GM18870 (cell line): ENCODE measurements at regions not wholly inside any gene's neighbourhood (a gene's known extent, or its start where the extent isn't known, plus 50 kb on each side); places are given as distances from the start of the nearest gene placed in this dataset.
"Not testable (repeated sequence)": the region's sequence is repeated elsewhere in the genome, so short reads cannot be mapped to it uniquely, and the experiment has no call there.

Experiments used
- ATAC-seq: cut with Tn5 transposase; IDR thresholded peaks from one replicate; pipeline ENCODE4 v1.9.1; 2021; ENCODE audit warnings: moderate library complexity; ENCODE audit not compliant: unreplicated experiment

DNA sequence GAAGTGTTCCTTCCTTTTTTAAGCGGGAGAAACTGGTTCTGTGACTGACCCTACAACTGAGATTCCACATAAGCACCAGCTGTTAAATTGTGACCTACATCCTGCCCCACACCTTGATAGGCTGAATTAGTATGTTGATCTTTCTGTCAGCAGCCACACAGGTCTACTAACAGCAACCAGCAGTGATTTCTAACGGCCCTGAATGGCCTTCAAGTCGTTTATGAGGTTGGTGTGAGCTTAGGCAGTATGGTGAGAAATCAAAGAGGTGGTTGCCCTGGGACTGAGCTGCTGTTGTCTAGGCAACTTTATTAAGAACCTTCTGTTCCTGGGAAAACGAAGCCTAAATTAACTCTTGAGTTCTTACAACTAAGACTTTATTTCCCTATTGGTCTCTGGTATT, 197.2 kb upstream of the FSHR start:
- ATAC-seq = no peak

DNA sequence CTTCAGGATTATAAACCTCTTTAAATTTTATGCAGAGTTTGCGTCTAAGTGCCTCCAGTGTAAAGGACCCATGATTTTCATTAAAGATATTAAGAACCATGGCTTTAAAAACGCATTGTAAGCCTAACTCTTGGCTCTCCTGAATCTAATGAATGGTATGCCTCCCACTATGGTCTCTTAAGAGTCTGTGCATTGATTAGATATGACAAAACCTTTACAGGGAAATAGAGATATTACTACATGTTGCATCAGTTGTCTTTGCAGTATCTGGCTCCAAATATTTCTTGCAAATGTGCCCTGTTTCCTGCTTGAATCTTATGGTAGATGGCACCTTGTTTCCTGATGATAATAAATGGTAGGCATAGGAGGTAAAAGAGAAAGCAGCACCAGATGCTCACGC, 189.3 kb upstream of the FSHR start:
- ATAC-seq = no peak

DNA sequence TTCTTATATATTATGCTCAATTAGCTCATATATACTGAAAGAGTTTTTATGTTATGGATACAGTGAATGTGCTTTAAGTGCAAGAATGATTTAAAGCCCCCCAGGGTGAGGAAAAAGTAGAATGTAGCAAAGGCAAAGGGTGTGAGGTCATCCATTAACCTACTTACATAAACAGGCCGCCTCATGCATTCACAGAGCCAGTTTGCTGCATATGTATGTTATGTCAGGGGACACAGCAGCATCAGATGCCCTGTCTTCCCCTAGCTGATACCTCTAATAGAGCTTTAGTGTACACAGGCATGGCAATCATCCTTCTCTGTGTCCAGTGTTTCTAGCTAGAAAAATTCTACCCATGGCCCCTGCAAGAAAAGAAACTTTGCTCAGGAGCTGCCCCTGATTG, 187.8 kb upstream of the FSHR start:
- ATAC-seq = no peak

DNA sequence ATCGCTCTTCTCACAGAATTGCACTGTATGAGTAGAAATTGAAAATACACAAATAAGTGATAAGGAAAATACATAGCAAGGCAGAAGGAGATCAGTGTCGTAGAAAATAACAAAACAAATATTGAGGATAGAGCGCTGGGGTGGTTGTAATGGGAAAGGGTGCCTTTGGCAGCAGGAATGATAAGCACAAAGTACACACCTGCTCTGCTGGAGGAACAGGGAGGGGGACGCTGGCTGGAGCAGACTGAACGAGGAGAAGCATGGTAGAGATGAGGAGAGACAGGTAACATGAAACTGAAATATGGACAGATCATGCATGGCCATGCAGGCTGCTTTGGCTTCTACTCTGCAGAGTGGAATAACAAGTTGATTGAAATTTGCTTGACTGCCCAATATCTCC, 181.2 kb upstream of the FSHR start:
- no peak for ATAC-seq

DNA sequence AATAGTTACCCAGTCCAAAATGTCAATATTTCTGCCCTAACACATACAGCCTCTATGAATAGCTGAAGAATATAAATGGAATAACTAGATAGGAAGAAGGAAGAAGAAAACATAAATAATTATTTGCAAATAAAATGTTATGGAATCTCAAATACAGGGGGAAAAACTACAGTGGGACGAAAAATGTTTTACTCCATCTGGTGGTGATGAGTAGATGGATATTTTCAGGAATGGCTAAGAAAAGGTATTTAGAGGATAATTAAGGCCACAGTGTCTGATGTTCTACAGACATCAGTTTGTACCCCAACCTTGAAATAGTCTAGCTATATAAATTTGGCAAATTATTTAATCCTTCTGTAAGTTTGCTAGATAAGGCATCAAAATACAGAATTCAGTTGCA, 178.1 kb upstream of the FSHR start:
- no peak for ATAC-seq

DNA sequence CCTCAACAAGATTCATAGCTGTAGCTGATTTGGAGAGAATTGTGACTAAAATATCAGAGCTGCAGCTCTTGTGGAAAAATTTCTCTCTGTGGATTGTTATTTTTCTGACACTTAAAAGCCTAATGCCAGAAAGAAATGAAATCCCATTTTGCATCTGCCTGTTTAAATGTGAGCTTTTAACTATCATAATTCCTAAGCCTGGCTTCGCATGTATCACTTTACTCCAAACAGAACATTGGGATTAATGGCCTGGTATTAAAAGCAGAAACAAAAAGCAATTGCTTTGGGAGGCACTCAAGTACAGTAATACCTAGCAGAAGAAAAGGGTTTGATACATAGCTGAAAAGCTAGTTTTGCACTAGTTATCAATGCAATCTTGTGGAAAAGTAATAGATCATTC, 164.2 kb upstream of the FSHR start:
- ATAC-seq = no peak

DNA sequence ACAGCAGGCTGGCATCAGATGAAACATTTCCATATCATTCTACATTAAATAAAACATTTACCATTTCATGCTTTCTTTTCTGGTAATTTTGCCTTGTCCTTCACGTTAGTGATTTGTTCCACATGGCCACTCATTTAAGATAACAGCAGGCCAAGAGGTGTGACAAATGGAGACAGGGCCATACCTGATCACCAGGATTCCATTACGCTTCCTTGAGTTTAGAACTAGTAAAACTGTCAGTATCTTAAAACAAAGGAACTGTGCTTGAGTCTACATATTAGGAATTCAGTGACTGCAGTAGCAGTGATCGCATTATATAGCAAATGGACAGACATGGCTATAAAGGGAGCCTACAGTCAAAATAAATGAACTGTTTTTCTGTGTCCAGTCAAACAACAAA, 155.1 kb upstream of the FSHR start:
- ATAC-seq = no peak

DNA sequence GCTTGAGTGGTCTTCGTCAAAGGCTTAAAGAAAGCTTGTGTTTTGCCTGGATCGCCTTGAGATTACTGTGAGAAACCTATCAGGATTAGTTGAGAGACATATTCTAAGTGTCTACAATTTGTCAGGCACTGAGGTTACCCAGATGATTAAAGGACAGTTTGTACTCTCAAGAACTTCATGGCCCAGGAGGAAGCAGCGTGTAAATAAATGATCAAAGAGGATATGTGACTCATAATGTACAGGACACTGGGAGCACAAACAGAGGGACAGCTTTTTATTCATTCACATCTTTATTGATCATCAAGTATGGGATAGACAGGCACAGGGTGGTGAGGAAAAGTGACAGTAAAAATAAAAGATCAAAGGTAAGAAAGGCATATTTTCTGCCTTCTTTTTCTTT, 152.6 kb upstream of the FSHR start:
- ATAC-seq = no peak

DNA sequence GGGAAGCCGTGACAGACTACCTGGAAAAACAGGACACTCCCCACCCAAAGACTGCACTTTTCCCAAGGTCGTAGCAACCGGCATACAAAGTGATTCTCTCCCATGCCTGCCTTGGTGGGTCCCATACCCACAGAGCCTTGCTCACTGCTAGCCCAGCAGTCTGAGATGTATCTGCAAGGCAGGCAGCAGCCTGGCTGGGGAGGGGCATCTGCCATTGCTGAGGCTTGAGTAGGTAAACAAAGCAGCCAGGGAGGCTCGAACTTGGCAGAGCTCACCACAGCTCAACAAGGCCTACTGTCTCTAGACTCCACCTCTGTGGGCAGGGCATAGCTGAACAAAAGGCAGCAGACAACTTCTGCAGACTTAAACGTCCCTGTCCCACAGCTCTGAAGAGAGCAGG, 144.4 kb upstream of the FSHR start:
- not testable (repeated sequence) for ATAC-seq

DNA sequence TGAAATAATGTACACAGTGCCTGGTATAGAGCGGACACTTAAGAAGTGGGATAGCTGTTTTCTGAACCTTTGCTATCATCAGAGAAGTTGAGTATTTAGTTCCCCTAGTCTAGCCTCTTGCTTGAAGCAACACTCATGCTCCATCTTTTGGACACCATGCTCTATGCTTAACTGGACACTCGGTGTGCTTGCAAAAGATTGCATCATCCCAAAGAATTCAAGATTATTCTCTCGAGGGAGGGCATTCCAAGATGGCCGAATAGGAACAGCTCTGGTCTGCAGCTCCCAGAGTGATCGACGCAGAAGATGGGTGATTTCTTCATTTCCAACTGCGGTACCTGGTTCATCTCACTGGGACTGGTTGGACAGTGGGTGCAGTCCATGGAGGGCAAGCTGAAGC, 143.9 kb upstream of the FSHR start:
- ATAC-seq = no peak

DNA sequence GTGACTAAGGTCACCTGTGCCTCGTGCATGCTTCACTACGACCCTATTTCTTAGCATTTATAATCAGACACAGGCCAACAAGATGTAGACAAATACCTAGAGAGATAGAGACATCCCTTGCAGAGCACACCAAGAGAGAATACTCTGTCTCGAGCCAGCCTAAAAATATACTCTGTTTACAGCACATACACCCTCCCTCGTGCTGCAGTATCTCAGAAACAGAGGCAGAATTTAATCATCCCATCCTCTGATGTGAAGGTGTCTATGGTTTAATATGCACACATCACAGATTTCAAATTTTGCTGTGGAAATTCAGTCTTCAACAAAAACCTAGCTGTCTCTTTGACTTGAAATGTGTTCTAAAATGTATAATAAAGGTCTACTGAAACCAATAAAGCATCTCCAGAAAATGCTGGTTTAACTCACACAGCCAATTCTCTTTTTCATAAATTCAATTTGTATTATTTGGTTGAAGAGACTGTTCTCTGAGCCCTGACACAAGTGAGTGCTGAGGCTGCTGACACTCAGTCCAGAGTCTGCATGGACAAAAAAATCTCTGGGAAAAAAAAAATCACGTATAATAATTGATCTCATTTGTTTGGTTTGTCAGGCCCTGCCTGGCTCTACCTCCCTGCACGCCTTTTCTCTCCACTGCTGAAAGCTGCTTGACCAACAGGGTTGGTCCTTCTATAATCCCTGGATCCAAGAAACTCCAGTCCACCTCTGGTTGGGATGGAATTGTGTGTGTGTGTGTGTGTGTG, 142.0 kb upstream of the FSHR start:
- no peak for ATAC-seq

DNA sequence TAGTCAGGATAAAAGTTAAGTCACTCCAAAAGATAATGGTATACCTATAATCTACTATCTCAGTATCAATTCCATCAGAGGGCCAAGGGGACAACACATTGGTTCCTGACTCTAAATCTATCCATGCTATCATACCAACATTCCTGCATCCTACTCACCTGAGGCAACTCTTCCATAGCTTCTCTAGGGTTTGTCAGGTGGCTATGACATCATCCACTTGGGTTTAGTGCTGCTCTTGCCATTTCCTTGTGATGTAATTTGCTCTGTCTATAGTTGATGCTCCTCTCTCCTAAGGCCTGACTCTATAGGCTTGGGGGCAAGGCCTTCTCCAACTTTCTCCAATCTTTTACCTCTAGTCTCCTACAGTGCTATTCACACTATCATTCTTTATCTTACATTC, 139.9 kb upstream of the FSHR start:
- ATAC-seq = no peak

DNA sequence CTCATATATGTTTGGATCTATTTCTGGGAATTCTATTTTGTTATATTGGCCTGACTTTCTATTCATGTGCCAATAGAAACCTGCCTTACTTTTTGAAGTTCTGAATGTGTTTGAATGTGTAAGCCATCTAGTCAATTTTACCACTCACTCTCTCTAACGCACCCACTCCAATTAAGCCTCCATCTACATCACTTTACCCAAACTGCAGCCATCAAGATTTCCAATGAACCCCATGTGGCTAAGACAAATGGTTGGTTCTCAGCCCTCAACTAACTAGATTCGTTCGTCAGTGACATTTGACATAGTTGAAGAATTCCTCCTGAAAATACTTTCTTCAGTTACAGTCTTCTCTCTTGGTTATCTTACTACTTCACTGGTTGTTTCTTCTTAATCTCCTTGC, 137.3 kb upstream of the FSHR start:
- ATAC-seq = no peak

DNA sequence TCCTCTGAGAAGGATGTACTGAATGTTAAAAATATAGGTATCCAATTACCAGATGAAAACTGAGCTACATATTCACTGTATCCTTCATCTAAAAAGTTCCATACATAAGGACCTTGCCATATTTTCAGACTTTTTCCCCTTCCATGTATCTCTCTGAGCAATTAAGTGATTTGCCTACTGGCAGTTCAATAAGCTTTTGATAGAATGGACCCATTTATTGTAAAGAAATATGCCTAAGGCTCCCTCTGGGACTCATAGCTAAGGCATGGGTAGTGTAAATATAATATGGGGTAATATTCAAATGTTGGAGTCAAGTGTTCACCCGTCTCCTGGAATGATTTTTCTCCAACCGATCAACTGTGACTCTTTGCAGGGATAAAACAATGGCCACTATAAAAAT, 135.4 kb upstream of the FSHR start:
- ATAC-seq = no peak

DNA sequence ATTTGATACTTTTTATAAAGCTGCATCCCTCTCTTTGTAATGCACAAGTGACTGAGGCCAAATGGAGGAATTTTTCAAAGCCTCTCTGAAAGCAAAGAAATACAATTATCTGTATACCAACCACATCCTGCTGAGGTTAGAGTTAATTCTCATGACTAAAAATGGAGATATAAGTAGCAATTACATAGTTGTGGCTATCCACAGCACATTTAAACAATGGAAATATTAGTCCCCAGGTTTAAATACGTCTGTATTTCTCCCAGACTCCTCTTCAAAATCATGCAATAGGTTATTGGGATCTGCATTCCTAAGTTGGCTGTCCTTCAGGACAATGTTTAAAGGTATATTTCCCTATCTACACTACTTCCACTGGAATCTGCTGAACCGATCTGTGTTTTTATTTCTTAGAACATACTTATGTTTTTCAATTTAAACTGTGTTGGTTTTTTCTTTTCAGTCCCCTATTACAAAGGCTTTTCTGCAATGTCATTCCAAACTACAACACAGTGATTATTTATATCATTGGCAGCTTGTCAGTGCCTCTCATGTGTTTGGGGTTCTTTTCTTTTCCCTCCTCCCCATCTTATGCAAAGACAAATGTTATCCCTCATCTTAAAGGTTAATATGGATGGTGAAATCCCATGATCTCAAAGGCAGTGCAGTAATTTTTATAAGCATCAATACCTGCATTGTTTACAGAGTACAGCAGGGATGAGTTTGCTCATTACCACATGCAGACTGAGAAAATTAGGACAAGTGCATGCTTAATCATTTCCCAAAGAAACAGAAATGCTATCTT, 134.8 kb upstream of the FSHR start:
- ATAC-seq = no peak

DNA sequence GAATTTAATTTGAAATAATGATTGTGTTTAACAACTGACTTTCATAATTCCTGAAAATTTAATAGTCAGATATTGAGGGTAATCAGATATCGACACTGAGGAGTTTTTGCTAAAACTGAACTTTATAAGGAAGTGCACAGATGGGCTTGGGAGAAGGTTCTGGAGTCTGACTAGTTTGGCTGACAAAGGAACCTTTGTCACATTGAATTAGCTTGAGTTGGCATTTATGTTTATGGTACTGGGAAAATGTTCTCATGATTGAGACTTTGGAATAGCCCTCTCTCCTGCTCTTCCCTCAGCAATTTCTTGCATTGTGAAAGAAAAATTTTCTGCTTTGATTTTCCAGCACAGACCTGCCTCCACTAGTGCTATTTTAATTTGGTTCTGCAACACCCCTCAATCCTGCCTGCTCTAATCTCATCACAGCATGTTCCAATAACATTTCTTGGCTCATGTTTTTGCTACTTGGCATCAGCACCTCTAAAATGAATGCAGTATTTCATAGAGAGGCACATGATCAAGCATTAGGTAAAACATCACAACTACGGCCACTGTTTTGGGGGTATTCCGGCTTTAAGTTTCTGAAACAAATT, 133.9 kb upstream of the FSHR start:
- no peak for ATAC-seq

DNA sequence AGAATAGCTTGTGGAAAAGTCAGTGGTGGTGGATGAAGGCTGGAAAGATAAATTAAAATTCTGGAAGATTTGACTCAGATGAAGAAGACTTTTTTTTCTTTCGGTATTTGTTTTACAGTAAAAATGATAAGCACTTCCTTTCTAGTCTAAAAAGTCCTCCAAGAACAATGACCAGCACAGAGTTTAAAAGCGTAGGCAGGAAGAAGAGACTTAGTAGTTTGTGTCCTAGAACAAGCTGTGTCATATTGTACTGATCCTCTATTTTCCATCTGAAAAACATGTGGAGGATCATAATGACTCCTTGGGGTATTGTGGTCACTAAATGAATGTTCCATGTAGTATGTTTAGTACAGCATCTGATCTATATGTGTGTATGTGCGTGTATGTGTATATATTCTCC, 132.4 kb upstream of the FSHR start:
- no peak for ATAC-seq

DNA sequence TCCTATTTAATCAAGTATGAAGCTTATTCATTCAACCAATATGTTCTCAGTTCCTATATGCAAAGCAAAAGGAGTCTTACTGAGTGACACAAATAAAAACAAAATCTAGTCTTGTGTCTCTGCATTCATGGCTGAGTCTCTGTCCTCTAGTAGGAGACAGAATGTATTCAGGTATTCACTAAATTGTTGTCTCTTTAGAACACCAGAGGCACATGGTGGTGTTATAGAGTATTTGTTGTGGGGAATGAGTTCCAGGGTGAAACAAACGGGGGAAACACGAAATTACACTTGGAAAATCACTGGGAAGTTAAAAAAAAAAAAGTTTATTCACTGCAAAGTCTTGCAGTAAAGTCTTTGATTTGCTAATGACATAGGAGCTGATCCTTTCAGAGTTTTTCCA, 131.7 kb upstream of the FSHR start:
- no peak for ATAC-seq

DNA sequence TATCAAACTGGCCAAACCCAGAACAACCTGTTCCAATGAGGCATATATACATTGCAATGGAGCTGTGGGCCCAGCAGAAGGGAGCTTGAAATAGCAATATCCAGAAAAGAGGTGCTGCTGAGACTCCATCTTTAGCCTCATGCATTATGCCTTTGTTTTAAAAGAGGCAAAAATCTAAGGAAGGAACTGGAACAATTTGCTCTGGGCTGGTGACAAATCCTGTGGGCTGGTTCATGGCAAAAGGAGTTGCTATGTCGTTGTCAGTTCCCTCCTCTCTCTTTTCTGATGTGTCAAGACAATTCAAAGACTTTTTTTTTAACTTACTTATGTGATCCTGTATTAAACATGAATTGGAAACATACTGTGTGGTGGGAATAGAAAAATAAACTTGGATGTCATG, 124.2 kb upstream of the FSHR start:
- ATAC-seq = no peak

DNA sequence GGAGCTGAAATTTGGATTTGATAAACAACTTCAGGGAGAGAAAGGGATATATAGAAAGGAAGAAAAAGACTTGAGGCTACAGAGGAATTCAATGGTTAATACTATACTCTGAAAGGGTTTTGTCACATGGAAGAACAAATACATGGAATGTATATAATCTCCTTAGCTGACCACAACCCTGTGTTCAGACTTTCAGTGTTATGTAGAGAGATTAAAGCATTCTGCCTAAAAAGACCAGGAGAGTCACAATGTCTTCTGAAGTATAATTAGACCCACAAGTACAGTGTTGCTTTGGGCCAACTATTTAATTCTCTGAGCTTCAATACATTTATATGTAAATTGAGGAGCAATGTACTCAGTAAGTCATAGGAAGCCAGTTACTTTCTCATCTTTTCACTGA, 123.8 kb upstream of the FSHR start:
- ATAC-seq = no peak

DNA sequence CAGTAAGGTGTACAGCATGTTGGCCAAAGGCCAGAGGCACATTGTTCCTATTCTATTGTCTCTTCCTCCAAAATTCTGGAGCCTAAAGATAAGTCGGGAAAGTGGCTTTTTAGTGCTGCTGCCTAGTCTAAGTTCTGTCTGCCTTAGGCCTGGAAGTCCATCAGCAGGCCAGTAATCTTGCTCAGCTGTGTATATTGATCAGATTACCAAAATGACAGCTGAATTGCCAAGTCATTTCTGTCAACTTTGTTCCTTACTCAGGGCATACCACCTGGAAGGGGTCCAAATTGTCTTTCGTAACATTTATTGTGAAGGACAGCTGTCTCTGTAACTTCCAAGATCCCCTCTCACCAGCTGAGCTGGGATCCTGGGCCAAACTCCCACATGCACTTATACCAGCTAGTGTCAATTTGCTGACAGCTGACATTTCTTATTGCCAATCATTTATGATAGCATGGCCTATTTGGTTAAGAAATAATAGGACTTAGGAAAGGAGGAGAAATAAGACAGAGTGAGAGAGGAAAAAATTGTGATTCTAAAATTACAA, 116.8 kb upstream of the FSHR start:
- ATAC-seq = no peak

DNA sequence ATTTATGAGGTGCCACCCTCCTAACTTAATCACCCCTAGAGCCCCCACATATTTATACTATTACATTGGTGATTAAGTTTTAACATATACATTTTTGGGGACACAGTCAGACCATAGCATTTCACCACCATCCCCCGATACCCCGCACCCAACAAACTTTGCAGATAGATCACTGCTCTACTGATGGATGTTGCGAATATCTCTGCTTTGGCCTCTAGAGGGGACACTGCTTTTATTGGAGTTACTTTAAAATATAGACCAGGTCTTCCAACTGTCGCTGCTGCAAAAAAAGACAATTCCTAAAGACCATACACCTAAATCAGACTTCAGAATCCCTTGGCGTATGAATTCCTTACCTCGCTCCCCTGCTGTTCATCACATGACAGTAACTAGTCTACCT, 115.8 kb upstream of the FSHR start:
- no peak for ATAC-seq
